ENCODE measurements at regions not wholly inside any gene's neighbourhood (a gene's known extent, or its start where the extent isn't known, plus 50 kb on each side); places are given as distances from the start of the nearest gene placed in this dataset.

DNA sequence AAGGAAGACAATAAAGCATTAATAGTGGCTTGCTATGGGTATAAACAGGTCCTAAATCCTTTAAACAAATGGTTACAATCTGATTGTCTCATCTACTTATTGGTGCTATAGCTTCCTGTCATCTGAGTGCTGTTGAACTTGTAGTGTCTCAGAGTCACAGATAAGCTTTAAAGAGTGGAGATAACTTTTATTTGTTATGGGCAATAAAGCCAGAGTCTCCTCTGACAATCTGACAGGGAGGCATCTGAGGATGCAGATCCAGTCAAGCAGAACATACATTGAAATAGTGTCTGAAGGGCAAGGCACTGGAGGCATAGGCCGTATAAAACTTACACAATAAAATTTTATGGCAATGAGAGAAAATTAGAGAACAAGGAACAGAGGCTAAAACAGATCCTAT, 1132.4 kb upstream of the CDH2 start:
- TF ChIP-seq, protein P1, sequence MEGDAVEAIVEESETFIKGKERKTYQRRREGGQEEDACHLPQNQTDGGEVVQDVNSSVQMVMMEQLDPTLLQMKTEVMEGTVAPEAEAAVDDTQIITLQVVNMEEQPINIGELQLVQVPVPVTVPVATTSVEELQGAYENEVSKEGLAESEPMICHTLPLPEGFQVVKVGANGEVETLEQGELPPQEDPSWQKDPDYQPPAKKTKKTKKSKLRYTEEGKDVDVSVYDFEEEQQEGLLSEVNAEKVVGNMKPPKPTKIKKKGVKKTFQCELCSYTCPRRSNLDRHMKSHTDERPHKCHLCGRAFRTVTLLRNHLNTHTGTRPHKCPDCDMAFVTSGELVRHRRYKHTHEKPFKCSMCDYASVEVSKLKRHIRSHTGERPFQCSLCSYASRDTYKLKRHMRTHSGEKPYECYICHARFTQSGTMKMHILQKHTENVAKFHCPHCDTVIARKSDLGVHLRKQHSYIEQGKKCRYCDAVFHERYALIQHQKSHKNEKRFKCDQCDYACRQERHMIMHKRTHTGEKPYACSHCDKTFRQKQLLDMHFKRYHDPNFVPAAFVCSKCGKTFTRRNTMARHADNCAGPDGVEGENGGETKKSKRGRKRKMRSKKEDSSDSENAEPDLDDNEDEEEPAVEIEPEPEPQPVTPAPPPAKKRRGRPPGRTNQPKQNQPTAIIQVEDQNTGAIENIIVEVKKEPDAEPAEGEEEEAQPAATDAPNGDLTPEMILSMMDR (IDR thresholded peaks at IDR 0.05; ENCODE audit: insufficient read depth, low read length, poor library complexity, severe bottlenecking), result no peak
- DNase-seq (ENCODE audit: extremely low read depth, insufficient read length), result no peak
- H3K27me3 ChIP-seq (replicated peaks; ENCODE audit: control insufficient read depth, insufficient read depth, low read length), result no peaks in the 10 kb centered on the region
- no peak overlapping the region for H3K4me3 ChIP-seq (replicated peaks; ENCODE audit: low read depth, low read length)
- H3K36me3 ChIP-seq (ENCODE audit: control insufficient read depth, insufficient read depth, low read length), result no peaks in the 10 kb centered on the region

DNA sequence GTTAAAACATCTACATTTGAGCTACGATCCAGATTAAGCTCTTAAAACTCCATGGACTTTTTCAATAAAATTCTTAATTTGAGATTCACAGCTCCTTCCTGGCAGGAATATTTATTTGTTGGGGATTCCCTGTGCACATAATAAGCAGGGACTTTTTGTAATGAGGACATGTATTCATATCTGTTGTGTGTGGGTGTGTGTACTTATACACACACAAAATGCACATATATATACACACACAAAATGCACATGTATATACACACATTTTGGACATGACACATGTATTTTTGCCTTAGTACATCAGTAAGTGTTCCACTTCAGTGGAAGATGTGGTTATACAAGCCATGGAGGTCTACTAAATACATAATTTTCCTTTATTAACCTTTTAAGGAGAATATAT, 1131.1 kb upstream of the CDH2 start:
- Histone ChIP-seq H3K36me3 (ENCODE audit: control insufficient read depth, insufficient read depth, low read length) (no peaks in the 10 kb centered on the region), H3K4me3 (replicated peaks; ENCODE audit: low read depth, low read length) (no peak overlapping the region), H3K27me3 (replicated peaks; ENCODE audit: control insufficient read depth, insufficient read depth, low read length) (no peaks in the 10 kb centered on the region)
- no peak for DNase-seq (ENCODE audit: extremely low read depth, insufficient read length)
- TF ChIP-seq, protein P1 (IDR thresholded peaks at IDR 0.05; ENCODE audit: insufficient read depth, low read length, poor library complexity, severe bottlenecking), result no peak

DNA sequence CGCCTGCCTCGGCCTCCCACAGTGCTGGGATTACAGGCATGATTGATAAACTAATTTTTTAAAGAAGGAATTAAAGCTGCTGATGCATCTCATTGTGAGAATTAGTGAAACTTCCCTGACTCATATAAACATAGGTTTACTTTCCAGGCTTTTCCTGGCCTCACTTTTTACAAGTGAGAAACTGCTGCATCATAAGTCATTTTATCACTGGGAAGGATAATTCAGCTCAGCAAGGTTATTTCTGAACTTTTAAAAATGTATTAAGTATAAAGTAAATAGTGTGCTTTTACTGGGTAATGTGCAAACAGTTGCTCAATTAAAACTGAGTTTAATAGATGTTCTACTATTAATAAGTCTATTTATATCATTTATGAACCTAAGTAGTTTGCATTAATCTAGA, 1130.3 kb upstream of the CDH2 start:
- H3K4me3 ChIP-seq (replicated peaks; ENCODE audit: low read depth, low read length), result no peak overlapping the region
- H3K36me3 ChIP-seq (ENCODE audit: control insufficient read depth, insufficient read depth, low read length), result no peaks in the 10 kb centered on the region
- no peak for DNase-seq (ENCODE audit: extremely low read depth, insufficient read length)
- no peaks in the 10 kb centered on the region for H3K27me3 ChIP-seq (replicated peaks; ENCODE audit: control insufficient read depth, insufficient read depth, low read length)
- TF ChIP-seq, protein P1 (IDR thresholded peaks at IDR 0.05; ENCODE audit: insufficient read depth, low read length, poor library complexity, severe bottlenecking), result no peak

DNA sequence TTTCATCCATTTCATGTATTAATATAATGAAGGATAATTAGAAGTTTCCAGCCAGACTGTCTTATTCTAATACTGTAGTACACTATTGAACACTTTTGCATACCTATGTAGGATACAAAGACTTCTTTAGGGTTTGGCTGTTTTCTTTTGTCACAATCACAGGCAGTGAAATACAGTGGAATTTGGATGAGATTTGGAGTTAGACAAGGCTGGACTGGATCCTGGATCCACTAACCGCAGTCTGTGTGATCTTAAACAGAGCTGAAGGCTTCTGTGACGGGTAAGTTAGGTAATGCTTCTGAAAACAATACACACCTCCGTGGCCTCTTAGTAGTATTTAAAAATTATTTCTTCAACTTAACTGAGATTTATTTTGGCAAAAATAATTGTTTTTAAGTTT, 1128.6 kb upstream of the CDH2 start:
- no peak for DNase-seq (ENCODE audit: extremely low read depth, insufficient read length)
- TF ChIP-seq, protein P1 (IDR thresholded peaks at IDR 0.05; ENCODE audit: insufficient read depth, low read length, poor library complexity, severe bottlenecking), result no peak
- H3K4me3 ChIP-seq (replicated peaks; ENCODE audit: low read depth, low read length), result no peak overlapping the region
- H3K36me3 ChIP-seq (ENCODE audit: control insufficient read depth, insufficient read depth, low read length), result no peaks in the 10 kb centered on the region
- no peaks in the 10 kb centered on the region for H3K27me3 ChIP-seq (replicated peaks; ENCODE audit: control insufficient read depth, insufficient read depth, low read length)

DNA sequence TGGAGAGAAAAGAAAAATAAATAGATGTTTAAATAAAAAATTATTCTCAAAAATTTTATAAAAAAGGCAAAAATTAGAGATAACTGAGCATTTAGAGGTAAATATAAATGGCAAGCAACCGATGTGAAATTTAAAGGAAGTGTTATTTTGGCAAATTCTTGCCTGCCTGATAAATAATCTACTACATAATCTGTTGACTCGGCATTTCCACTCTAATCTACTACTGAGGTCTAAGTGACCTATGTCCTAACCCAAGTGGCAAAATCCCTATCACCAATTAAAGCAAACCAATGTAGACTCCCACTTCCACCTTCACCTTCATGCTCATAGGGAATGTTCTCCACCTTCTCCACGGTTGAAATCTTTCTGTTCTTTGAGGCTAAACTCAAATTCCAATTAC, 1124.1 kb upstream of the CDH2 start:
- Histone ChIP-seq H3K4me3 (replicated peaks; ENCODE audit: low read depth, low read length) (no peak overlapping the region), H3K36me3 (ENCODE audit: control insufficient read depth, insufficient read depth, low read length) (no peaks in the 10 kb centered on the region), H3K27me3 (replicated peaks; ENCODE audit: control insufficient read depth, insufficient read depth, low read length) (no peaks in the 10 kb centered on the region)
- TF ChIP-seq, protein P1 (IDR thresholded peaks at IDR 0.05; ENCODE audit: insufficient read depth, low read length, poor library complexity, severe bottlenecking), result no peak
- DNase-seq (ENCODE audit: extremely low read depth, insufficient read length), result no peak

DNA sequence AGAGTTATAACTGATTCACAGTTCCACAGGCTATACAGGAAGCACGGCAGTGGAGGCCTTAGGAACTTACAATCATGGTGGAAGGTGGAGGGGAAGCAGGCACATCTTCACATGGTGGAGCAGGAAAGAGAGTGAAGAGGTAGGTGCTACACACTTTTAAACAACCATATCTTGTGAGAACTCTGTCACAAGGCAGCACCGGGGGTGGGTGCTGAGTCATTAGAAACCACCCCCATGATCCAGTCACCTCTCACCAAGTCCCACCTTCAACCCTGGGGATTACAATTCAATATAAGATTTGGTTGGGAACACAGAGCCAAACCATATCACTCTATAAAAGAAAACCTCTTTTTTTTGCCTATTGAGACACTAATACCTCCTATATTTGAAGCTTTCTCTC, 1108.5 kb upstream of the CDH2 start:
- no peak for DNase-seq (ENCODE audit: extremely low read depth, insufficient read length)
- H3K4me3 ChIP-seq (replicated peaks; ENCODE audit: low read depth, low read length), result no peak overlapping the region
- no peaks in the 10 kb centered on the region for H3K36me3 ChIP-seq (ENCODE audit: control insufficient read depth, insufficient read depth, low read length)
- TF ChIP-seq, protein P1 (IDR thresholded peaks at IDR 0.05; ENCODE audit: insufficient read depth, low read length, poor library complexity, severe bottlenecking), result no peak
- H3K27me3 ChIP-seq (replicated peaks; ENCODE audit: control insufficient read depth, insufficient read depth, low read length), result no peaks in the 10 kb centered on the region
